ENCODE measurements at regions not wholly inside any gene's neighbourhood (a gene's known extent, or its start where the extent isn't known, plus 50 kb on each side); places are given as distances from the start of the nearest gene placed in this dataset.

GRCh38 chr18:45481821-45482220 is 133.5 kb upstream of the SLC14A2 start:
- TF ChIP-seq ZNF446 (CRISPR knock-in tag; IDR thresholded peaks at IDR 0.05) (no peak), MTA1 (CRISPR knock-in tag; IDR thresholded peaks at IDR 0.05; ENCODE audit: borderline replicate concordance) (no peak), AKNA (CRISPR knock-in tag; IDR thresholded peaks at IDR 0.05; ENCODE audit: borderline replicate concordance) (no peak), KLF16 (CRISPR knock-in tag; IDR thresholded peaks at IDR 0.05) (no peak), HMGXB4 (CRISPR knock-in tag; IDR thresholded peaks at IDR 0.05; ENCODE audit: borderline replicate concordance in 1 of 2, low read depth in 1 of 2) (no peak), TRIM24 (CRISPR knock-in tag; IDR thresholded peaks at IDR 0.05) (no peak)
- Histone ChIP-seq H3K4me1 (ENCODE audit: insufficient read depth, low read length) (no peaks in the 10 kb centered on the region), H3K9ac (ENCODE audit: insufficient read depth, low read depth, low read length) (no peak overlapping the region), H3K4me3 (replicated peaks in 1 of 3; ENCODE audit: insufficient read depth in 1 of 3, low read depth in 2 of 3, low read length in 3 of 3) (no peak overlapping the region), H3K79me2 (ENCODE audit: insufficient read depth, low read length) (no peaks in the 10 kb centered on the region), H3K9me3 (ENCODE audit: low read length) (no peaks in the 10 kb centered on the region), H3K36me3 (replicated peaks in 1 of 2; ENCODE audit: control insufficient read depth in 1 of 2, insufficient read depth in 2 of 2, low read length in 2 of 2) (no peaks in the 10 kb centered on the region), H3K27ac (ENCODE audit: extremely low read length, insufficient read depth, low read length) (no peak overlapping the region), H3K27me3 (ENCODE audit: control insufficient read depth in 1 of 2, insufficient read depth in 2 of 2, low read length in 2 of 2) (peaks cover 0 to 4% of the 10 kb centered on the region in 2 experiments; a peak in 1 of 5 replicates), H2AFZ (ENCODE audit: low read length) (no peak overlapping the region), H4K20me1 (ENCODE audit: insufficient read depth, low read length) (no peaks in the 10 kb centered on the region), H3K4me2 (ENCODE audit: low read depth, low read length) (no peak overlapping the region)
- no TSS peak for BruUV-seq (replicated peaks)
- 0% methylated on average over 2 of the region's 2 CpGs for WGBS (ENCODE audit: low lambda C conversion rate)
- no peak for DNase-seq (ENCODE audit: low spot score)
- CTCF ChIA-PET (ENCODE audit: low intra/inter-chr PET ratio, low total read pairs) = no interaction called here
- ATAC-seq = no peak
- POLR2A ChIA-PET = no interaction called here
- intact Hi-C loops (cut with micrococcal nuclease; ENCODE audit: unreplicated experiment) (no loop called here), in situ Hi-C loops (cut with HindIII; ENCODE audit: extremely low pct_ligation_motif_present, low pct_unique_long_range_greater_than_20kb) (no loop called here)
- FAIRE-seq = no peak
